Astrocyte (in vitro differentiated cells and primary cell): ENCODE measurements at regions not wholly inside any gene's neighbourhood (a gene's known extent, or its start where the extent isn't known, plus 50 kb on each side); places are given as distances from the start of the nearest gene placed in this dataset.

Experiments
- DNase-seq: peaks from one replicate; pipeline ENCODE4 v3.0.0-alpha.2; 2010; ENCODE audit warnings: low read depth
- FAIRE-seq: peaks from 2 replicates; lab custom pipeline; 2011; peaks lifted over from hg19 to GRCh38; lab: Jason Lieb, UNC
- H2AFZ ChIP-seq: 2 replicates; pipeline ENCODE4 v1.6.0; 2012; ENCODE audit warnings: low read depth, low read length, inconsistent platforms
- H3K27ac ChIP-seq: 2 replicates; pipeline ENCODE4 v1.5.1; 2011; ENCODE audit warnings: low read depth, low read length, inconsistent platforms
- H3K27me3 ChIP-seq: 2 replicates; pipeline ENCODE4 v1.6.0; 2011; ENCODE audit warnings: low read length, inconsistent platforms; ENCODE audit not compliant: insufficient read depth
- H3K36me3 ChIP-seq: 2 replicates; pipeline ENCODE4 v1.5.1; 2011; ENCODE audit warnings: low read length, inconsistent platforms; ENCODE audit not compliant: insufficient read depth
- H3K4me1 ChIP-seq: 2 replicates; pipeline ENCODE4 v1.5.1; 2011; ENCODE audit warnings: low read length, inconsistent platforms; ENCODE audit not compliant: insufficient read depth
- H3K4me2 ChIP-seq: 2 replicates; pipeline ENCODE4 v1.6.0; 2012; ENCODE audit warnings: low read length, inconsistent platforms
- H3K4me3 ChIP-seq: 2 replicates; pipeline ENCODE4 v1.5.1; 2011; ENCODE audit warnings: low read depth, mild to moderate bottlenecking, low read length, inconsistent platforms; ENCODE audit not compliant: insufficient read depth
- H3K79me2 ChIP-seq: 2 replicates; pipeline ENCODE4 v1.6.0; 2012; ENCODE audit warnings: mild to moderate bottlenecking, low read length, inconsistent platforms; ENCODE audit not compliant: insufficient read depth
- H3K9ac ChIP-seq: 2 replicates; pipeline ENCODE4 v1.6.0; 2012; ENCODE audit warnings: mild to moderate bottlenecking, low read length, inconsistent platforms
- H3K9me3 ChIP-seq: 2 replicates; pipeline ENCODE4 v1.5.1; 2012; ENCODE audit warnings: low read depth, mild to moderate bottlenecking, low read length, inconsistent platforms; ENCODE audit not compliant: insufficient read depth
- H4K20me1 ChIP-seq: 2 replicates; pipeline ENCODE4 v1.6.0; 2012; ENCODE audit warnings: low read length, inconsistent platforms; ENCODE audit not compliant: insufficient read depth
- H3K27ac Mint-ChIP-seq: one replicate; pipeline ENCODE4 v1.8.0; 2021; ENCODE audit warnings: mild to moderate bottlenecking, mixed read lengths; ENCODE audit not compliant: unreplicated experiment
- H3K27me3 Mint-ChIP-seq: one replicate; pipeline ENCODE4 v1.8.0; 2021; ENCODE audit warnings: low read depth, mixed read lengths; ENCODE audit not compliant: unreplicated experiment
- H3K36me3 Mint-ChIP-seq: one replicate; pipeline ENCODE4 v1.8.0; 2021; ENCODE audit warnings: low read depth, mixed read lengths; ENCODE audit not compliant: unreplicated experiment
- H3K4me1 Mint-ChIP-seq: one replicate; pipeline ENCODE4 v1.8.0; 2021; ENCODE audit warnings: low read depth, mixed read lengths; ENCODE audit not compliant: unreplicated experiment
- H3K4me3 Mint-ChIP-seq: one replicate; pipeline ENCODE4 v1.8.0; 2021; ENCODE audit warnings: mild to moderate bottlenecking, moderate library complexity, mixed read lengths; ENCODE audit not compliant: unreplicated experiment
- H3K9me3 Mint-ChIP-seq: one replicate; pipeline ENCODE4 v1.8.0; 2021; ENCODE audit warnings: mild to moderate bottlenecking, mixed read lengths; ENCODE audit not compliant: unreplicated experiment
- CTCF ChIP-seq: IDR thresholded peaks from 2 replicates; pipeline ENCODE4 v1.5.1; 2011; ENCODE audit warnings: low read depth, mild to moderate bottlenecking, inconsistent platforms, low read length, moderate library complexity; ENCODE audit not compliant: insufficient read depth
- EZH2 ChIP-seq: IDR thresholded peaks from 2 replicates; pipeline ENCODE4 v1.6.1; 2012; ENCODE audit warnings: mild to moderate bottlenecking, low read length, inconsistent platforms; ENCODE audit not compliant: insufficient read depth

DNA sequence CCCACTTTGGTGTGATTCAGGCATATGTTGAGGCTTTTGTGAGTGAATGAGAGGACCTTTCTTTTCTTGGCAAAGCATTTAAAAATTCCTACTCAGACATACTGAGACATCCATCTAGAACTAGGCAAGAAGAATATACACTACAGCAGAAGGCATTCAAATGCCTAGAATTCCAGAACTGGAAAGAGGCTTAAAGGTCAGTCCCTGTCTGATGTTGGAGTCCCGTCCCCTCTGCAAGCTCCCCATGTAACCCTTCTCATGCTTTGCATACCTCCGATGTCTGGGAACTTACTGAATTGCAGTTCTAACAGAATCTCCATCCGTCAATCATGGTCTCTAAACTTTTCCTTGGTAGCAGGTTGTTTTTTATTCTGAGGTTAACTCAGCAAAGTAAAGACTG lies 152.9 kb downstream of the ATP6V1G3 start:
- no peak overlapping the region for H3K27ac ChIP-seq
- no peak overlapping the region for H3K9ac ChIP-seq
- H3K4me1 ChIP-seq, result no peaks in the 10 kb centered on the region
- Mint-ChIP-seq H3K4me1 (peaks cover 27% of the 10 kb centered on the region), H3K27me3 (no peaks in the 10 kb centered on the region), H3K9me3 (no peaks in the 10 kb centered on the region), H3K27ac (peak overlapping the region; percentile 82), H3K4me3 (no peak overlapping the region), H3K36me3 (no peaks in the 10 kb centered on the region)
- no peaks in the 10 kb centered on the region for H3K79me2 ChIP-seq
- no peaks in the 10 kb centered on the region for H3K9me3 ChIP-seq
- FAIRE-seq, result no peak
- no peak overlapping the region for H3K4me3 ChIP-seq
- no peaks in the 10 kb centered on the region for H4K20me1 ChIP-seq
- H3K27me3 ChIP-seq, result no peaks in the 10 kb centered on the region
- no peak overlapping the region for H2AFZ ChIP-seq
- no peaks in the 10 kb centered on the region for H3K36me3 ChIP-seq
- DNase-seq, result peak; percentile 83
- TF ChIP-seq CTCF (no peak), EZH2 (no peak)
- H3K4me2 ChIP-seq, result peak overlapping the region; percentile 7

- Mint-ChIP-seq H3K36me3 (no peaks in the 10 kb centered on the region), H3K9me3 (peaks cover under 1% of the 10 kb centered on the region), H3K4me3 (no peak overlapping the region), H3K4me1 (no peaks in the 10 kb centered on the region), H3K27me3 (no peaks in the 10 kb centered on the region), H3K27ac (no peak overlapping the region)
- Histone ChIP-seq H3K4me1 (no peaks in the 10 kb centered on the region), H3K27me3 (no peaks in the 10 kb centered on the region), H3K27ac (no peak overlapping the region), H3K4me3 (no peak overlapping the region), H3K36me3 (no peaks in the 10 kb centered on the region), H3K4me2 (no peak overlapping the region), H2AFZ (no peak overlapping the region), H3K79me2 (no peaks in the 10 kb centered on the region), H4K20me1 (no peaks in the 10 kb centered on the region), H3K9me3 (peaks cover 4% of the 10 kb centered on the region), H3K9ac (no peak overlapping the region)
- DNase-seq, result no peak
- FAIRE-seq, result no peak
- TF ChIP-seq CTCF (no peak), EZH2 (no peak)
These were observed 160.2 kb downstream of the ATP6V1G3 start for GRCh38 chr1:198380275-198380674.

DNA sequence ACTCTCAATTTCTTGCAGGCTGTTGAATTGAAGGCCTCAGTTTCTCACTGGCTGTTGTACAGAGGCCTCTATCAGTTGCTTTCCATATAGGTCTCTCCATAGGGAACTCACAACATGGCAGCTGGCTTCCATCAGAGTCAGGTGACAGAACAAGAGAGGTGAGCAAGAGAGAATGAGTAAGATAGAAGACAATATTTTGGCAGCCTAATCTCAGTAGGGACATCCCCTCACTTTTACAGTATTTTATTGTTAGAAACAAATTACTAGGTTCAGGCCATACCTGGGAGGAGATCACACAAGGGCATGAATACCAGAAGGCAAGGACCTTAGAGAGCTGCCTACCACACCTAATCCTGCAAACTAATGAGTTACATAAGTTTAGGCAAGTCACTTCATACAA lies 162.8 kb downstream of the ATP6V1G3 start:
- no peaks in the 10 kb centered on the region for H3K27me3 Mint-ChIP-seq
- no peaks in the 10 kb centered on the region for H3K36me3 Mint-ChIP-seq
- peaks cover 4% of the 10 kb centered on the region for H3K9me3 Mint-ChIP-seq
- no peak overlapping the region for H3K4me3 Mint-ChIP-seq
- no peak for DNase-seq
- Histone ChIP-seq H3K4me3 (no peak overlapping the region), H3K27ac (no peak overlapping the region), H4K20me1 (no peaks in the 10 kb centered on the region), H3K9me3 (peaks cover 8% of the 10 kb centered on the region), H3K79me2 (no peaks in the 10 kb centered on the region), H3K9ac (no peak overlapping the region), H3K4me2 (no peak overlapping the region), H3K4me1 (no peaks in the 10 kb centered on the region), H3K36me3 (no peaks in the 10 kb centered on the region), H2AFZ (no peak overlapping the region), H3K27me3 (no peaks in the 10 kb centered on the region)
- TF ChIP-seq CTCF (no peak), EZH2 (no peak)
- H3K27ac Mint-ChIP-seq, result no peak overlapping the region
- no peak for FAIRE-seq
- H3K4me1 Mint-ChIP-seq, result peaks cover 3% of the 10 kb centered on the region
